GM12872 (cell line): ENCODE measurements at regions not wholly inside any gene's neighbourhood (a gene's known extent, or its start where the extent isn't known, plus 50 kb on each side); places are given as distances from the start of the nearest gene placed in this dataset.

Experiments used
- TF ChIP-seq, protein P1 (sequence below): IDR thresholded peaks from 3 replicates; pipeline ENCODE4 v1.5.1; 2011; ENCODE audit warnings: low read depth, mild to moderate bottlenecking, low read length, moderate library complexity; ENCODE audit not compliant: insufficient read depth

DNA sequence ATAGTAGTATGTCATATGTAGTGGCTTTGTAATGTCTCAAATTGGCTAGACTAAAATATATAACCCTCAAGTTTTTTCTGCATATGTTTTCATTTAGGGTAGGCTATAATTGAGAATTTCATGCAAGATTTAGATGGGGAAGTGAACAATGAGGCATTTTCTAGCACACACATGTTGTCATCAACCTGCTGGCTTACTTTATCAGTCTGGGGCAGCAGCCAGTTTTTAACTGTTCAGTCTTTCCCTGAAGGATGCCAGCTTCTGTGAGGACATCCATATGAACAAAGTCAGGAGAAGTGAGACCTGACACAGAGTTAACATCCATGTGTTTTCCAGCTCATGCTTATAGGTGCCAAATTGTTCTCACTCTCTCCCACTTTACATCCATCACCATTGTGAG, 74.7 kb upstream of the OLFM3 start:
- TF ChIP-seq, protein P1, sequence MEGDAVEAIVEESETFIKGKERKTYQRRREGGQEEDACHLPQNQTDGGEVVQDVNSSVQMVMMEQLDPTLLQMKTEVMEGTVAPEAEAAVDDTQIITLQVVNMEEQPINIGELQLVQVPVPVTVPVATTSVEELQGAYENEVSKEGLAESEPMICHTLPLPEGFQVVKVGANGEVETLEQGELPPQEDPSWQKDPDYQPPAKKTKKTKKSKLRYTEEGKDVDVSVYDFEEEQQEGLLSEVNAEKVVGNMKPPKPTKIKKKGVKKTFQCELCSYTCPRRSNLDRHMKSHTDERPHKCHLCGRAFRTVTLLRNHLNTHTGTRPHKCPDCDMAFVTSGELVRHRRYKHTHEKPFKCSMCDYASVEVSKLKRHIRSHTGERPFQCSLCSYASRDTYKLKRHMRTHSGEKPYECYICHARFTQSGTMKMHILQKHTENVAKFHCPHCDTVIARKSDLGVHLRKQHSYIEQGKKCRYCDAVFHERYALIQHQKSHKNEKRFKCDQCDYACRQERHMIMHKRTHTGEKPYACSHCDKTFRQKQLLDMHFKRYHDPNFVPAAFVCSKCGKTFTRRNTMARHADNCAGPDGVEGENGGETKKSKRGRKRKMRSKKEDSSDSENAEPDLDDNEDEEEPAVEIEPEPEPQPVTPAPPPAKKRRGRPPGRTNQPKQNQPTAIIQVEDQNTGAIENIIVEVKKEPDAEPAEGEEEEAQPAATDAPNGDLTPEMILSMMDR = no peak

DNA sequence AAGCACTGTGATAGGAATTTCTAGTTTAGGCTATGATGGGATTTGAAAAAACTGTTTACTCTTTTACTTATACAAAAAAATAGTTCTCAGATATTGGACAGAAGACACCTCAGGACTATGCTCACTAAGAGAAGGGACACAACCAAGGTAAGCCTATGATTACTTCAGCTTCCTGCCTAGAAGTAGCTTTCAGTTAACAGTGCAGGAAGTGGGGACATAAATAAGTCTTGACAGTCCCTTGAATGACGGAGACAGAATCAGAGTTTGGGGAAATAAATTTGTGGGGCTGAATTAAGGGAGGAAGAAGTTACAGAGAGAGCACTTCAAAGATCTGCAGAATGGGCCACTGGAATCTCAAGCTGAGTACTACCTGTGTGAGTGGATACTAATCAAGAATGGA, 53.8 kb upstream of the OLFM3 start:
- TF ChIP-seq, protein P1 = no peak

DNA sequence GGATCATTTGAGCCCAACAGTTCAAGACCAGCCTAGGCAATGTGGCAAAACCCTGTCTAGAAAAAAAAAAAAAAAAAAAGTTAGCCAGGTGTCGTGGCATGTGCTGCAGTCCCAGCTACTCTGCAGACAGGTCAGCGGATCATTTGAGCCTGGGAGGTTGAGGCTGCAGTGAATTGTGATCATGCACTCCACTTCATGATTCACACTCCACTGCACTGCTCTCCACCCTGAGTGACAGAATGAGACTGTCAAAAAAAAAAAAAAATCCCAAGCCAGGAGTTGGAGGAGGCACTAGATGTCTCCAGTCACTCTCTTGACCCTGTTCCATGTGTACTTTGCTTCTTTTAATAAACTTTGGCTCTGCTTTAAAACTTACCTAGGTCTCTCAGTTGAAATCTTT, 51.0 kb upstream of the OLFM3 start:
- TF ChIP-seq, protein P1 = no peak
